Heart right ventricle (tissue), 16 donors: ENCODE measurements at regions not wholly inside any gene's neighbourhood (a gene's known extent, or its start where the extent isn't known, plus 50 kb on each side); places are given as distances from the start of the nearest gene placed in this dataset.
"Not testable (repeated sequence)": the region's sequence is repeated elsewhere in the genome, so short reads cannot be mapped to it uniquely, and the experiment has no call there.

ENCODE experiments used
- ATAC-seq, 8 donors: fragments of 200-7000 bp; cut with Tn5 transposase; one replicate each; pipeline ENCODE4 v1.9.1; 2020; ENCODE audit warnings: mild to moderate bottlenecking in 8 of 8, moderate library complexity in 8 of 8, moderate number of reproducible peaks in 1 of 8
- DNase-seq, 2 donors: peaks; one replicate each; pipeline ENCODE4 v3.0.0-alpha.2; 2020
- H3K27ac ChIP-seq, 10 donors: fragments of 200-600 bp; sonication (generic) in 2 of 10; one replicate each; pipeline versions ENCODE4 v1.5.0 to v1.8.0; 2020 to 2022; ENCODE audit warnings: mild to moderate bottlenecking in 3 of 10
- H3K27me3 ChIP-seq, 7 donors: fragments of 200-600 bp; one replicate each; pipeline ENCODE4 v1.8.0; 2021 to 2022; ENCODE audit warnings: mild to moderate bottlenecking in 2 of 7
- H3K36me3 ChIP-seq, 9 donors: fragments of 200-600 bp; sonication (generic) in 1 of 9; one replicate each; pipeline versions ENCODE4 v1.5.0 to v1.8.0; 2020 to 2022; ENCODE audit warnings: mild to moderate bottlenecking in 2 of 9
- H3K4me1 ChIP-seq, 9 donors: fragments of 200-600 bp; sonication (generic) in 1 of 9; one replicate each; pipeline versions ENCODE4 v1.5.0 to v1.8.0; 2020 to 2022; ENCODE audit warnings: mild to moderate bottlenecking in 4 of 9
- H3K4me3 ChIP-seq, 10 donors: fragments of 200-600 bp; sonication (generic) in 2 of 10; one replicate each; pipeline versions ENCODE4 v1.5.0 to v1.8.0; 2020 to 2022; ENCODE audit warnings: mild to moderate bottlenecking in 7 of 10, moderate library complexity in 2 of 10
- H3K9me3 ChIP-seq, 11 donors: fragments of 200-600 bp in 10 of 11; sonication (generic) in 2 of 11; one replicate each; pipeline versions ENCODE4 v1.5.0 to v1.8.0; 2013 to 2022; ENCODE audit warnings: mild to moderate bottlenecking in 2 of 11, control low read depth in 1 of 11, moderate library complexity in 1 of 11
- WGBS, 2 donors: extraction: QIAGEN DNeasy Blood & Tissue Kit; methylation state at CpG; one replicate each; pipeline ENCODE4 v1.1.7; 2013; ENCODE audit warnings: inconsistent platforms in 1 of 2; 5-methylcytosine and 5-hydroxymethylcytosine counted together
- intact Hi-C, 10 donors: fragments of 100-400 bp; cut with DNase I; formaldehyde crosslinking; loops; one replicate each; pipeline versions ENCODE4 v1.11.1 to v1.14.2; 2022
- TF ChIP-seq, protein P1 (sequence below), 9 donors: fragments of 200-600 bp; sonication (generic) in 2 of 9; IDR thresholded peaks; one replicate each; pipeline versions ENCODE4 v1.5.0 to v1.8.0; 2021 to 2022; ENCODE audit warnings: antibody characterized with exemption in 9 of 9, mild to moderate bottlenecking in 5 of 9, moderate library complexity in 1 of 9
- donor health status: Arrhythmogenic right ventricular cardiomyopathy.
- donor health status: ischemic (EF 13 %, LVEDD 7.1; RV severe dilation, severe dysfunction).
- donor health status: healthy with polysubstance abuse.
- donor health status: DM: no; HTN: yes; CAD: no.
- donor health status: DM: no; HTN: no; CAD: no.
- donor health status: ischemic (EF 25% LVEDD 6.9; RV normal size, moderate dysfunction).
- donor health status: ischemic (EF 25% LVEDD 5.7; RV mildly dilated, moderate dysfunction).
- donor health status: healthy.
- donor health status: DM: yes; HTN: yes; CAD: no.
- donor health status: Ischemic cardiomyopathy.
- donor health status: ischemic (EF 35%, LVEDD 5.7; RV mildly dilated, moderate dysfunction).
- donor health status: nonischemic (EF 11% LVEDD 7.7; RV severe dilation, severe dysfunction).
- donor health status: DM: yes; HTN: yes; CAD: no.
- donor health status: PGD.
- donor health status: ischemic (EF 29% LVEDD 5.4; RV normal size, mild dysfunction).
- donor health status: nonischemic (EF 23%, LVEDD 6.1; RV moderate dilation, normal function).

GRCh38 chr10:45545150-45545549, 127.4 kb downstream of the ZFAND4 start:
- ATAC-seq (no peak), DNase-seq (no peak)
- Histone ChIP-seq H3K4me3 (no peak overlapping the region), H3K9me3 (no peaks in the 10 kb centered on the region), H3K4me1 (peaks cover 0 to 7% (median 0%) of the 10 kb centered on the region in 9 donors), H3K27ac (no peak overlapping the region), H3K27me3 (no peaks in the 10 kb centered on the region), H3K36me3 (peaks cover 0 to 9% (median 0%) of the 10 kb centered on the region in 9 donors)
- intact Hi-C loops: no loop called here
- TF ChIP-seq, protein P1, sequence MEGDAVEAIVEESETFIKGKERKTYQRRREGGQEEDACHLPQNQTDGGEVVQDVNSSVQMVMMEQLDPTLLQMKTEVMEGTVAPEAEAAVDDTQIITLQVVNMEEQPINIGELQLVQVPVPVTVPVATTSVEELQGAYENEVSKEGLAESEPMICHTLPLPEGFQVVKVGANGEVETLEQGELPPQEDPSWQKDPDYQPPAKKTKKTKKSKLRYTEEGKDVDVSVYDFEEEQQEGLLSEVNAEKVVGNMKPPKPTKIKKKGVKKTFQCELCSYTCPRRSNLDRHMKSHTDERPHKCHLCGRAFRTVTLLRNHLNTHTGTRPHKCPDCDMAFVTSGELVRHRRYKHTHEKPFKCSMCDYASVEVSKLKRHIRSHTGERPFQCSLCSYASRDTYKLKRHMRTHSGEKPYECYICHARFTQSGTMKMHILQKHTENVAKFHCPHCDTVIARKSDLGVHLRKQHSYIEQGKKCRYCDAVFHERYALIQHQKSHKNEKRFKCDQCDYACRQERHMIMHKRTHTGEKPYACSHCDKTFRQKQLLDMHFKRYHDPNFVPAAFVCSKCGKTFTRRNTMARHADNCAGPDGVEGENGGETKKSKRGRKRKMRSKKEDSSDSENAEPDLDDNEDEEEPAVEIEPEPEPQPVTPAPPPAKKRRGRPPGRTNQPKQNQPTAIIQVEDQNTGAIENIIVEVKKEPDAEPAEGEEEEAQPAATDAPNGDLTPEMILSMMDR (IDR thresholded peaks at IDR 0.05): no peak
- WGBS, 2 donors: 92 to 97% methylated on average over 1 of the region's 1 CpG

DNA sequence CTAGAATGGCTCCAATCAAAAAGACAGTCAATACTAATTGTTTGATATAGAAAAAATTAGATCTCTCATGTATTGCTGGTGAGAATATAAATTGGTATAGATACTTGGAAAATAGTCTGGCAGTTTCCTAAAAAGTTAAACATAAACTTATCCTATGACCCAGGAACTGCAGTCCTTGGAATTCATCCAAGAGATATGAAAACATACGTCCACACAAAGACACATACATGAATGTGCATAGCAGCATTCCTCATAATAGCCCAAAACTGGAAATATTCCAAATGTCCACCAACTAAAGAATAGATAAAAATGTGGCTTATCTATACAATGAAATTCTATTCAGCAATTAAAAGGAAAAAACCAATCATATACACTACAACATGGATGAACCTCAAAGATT, 128.4 kb downstream of the ZFAND4 start:
- DNase-seq: no peak
- intact Hi-C loops: no loop called here
- ATAC-seq: no peak
- H3K27ac ChIP-seq: no peak overlapping the region
- 39 to 46% methylated on average over 1 of the region's 1 CpG for WGBS, 2 donors
- H3K36me3 ChIP-seq: peaks cover 0 to 7% (median 0%) of the 10 kb centered on the region in 9 donors
- peaks cover 0 to 7% (median 0%) of the 10 kb centered on the region in 9 donors for H3K4me1 ChIP-seq
- H3K4me3 ChIP-seq: no peak overlapping the region
- no peaks in the 10 kb centered on the region for H3K9me3 ChIP-seq
- TF ChIP-seq, protein P1 (IDR thresholded peaks at IDR 0.05): no peak
- no peaks in the 10 kb centered on the region for H3K27me3 ChIP-seq

GRCh38 chr10:45541032-45541431, 131.5 kb downstream of the ZFAND4 start:
- H3K27me3 ChIP-seq, H3K4me3 ChIP-seq, intact Hi-C loops, H3K4me1 ChIP-seq, H3K36me3 ChIP-seq, H3K27ac ChIP-seq, DNase-seq, H3K9me3 ChIP-seq, ATAC-seq: not testable (repeated sequence)
- 95 to 97% methylated on average over 5 of the region's 5 CpGs for WGBS, 2 donors

GRCh38 chr10:45540589-45540988, 132.0 kb downstream of the ZFAND4 start:
- H3K9me3 ChIP-seq, H3K4me3 ChIP-seq, H3K4me1 ChIP-seq, H3K36me3 ChIP-seq, ATAC-seq, H3K27ac ChIP-seq, H3K27me3 ChIP-seq, intact Hi-C loops, DNase-seq: not testable (repeated sequence)
- WGBS, 2 donors: 91 to 100% methylated on average over 1 of the region's 2 CpGs

- H3K36me3 ChIP-seq, ATAC-seq, H3K27ac ChIP-seq, H3K4me1 ChIP-seq, H3K9me3 ChIP-seq, H3K4me3 ChIP-seq, DNase-seq, intact Hi-C loops, H3K27me3 ChIP-seq: not testable (repeated sequence)
- 50 to 86% methylated on average over 1 of the region's 1 CpG for WGBS, 2 donors
Observed at GRCh38 chr10:45539569-45539968, 133.0 kb downstream of the ZFAND4 start.

DNA sequence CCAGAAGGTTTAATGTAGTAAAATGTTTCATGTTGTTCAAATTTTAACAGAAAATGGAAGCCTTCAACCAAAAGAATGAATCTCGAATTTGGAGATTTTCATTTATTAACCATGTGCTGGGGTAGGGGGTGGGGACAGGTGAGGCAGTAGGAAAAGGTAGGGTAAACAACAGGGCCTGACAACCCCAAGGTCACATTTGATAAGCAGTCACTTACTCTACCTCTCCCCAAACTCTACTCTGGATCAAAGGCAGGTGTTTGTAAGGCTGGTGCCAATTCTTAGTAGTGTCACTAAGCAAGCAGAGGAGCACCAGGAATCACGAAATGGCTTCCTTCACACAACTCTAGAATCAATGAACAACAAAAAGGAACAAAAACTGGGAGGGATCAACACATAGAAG, 138.0 kb downstream of the ZFAND4 start:
- TF ChIP-seq, protein P1 (IDR thresholded peaks at IDR 0.05): no peak
- peaks cover 0 to 20% (median 10%) of the 10 kb centered on the region in 9 donors for H3K36me3 ChIP-seq
- H3K4me1 ChIP-seq: peaks cover 0 to 4% (median 0%) of the 10 kb centered on the region in 9 donors
- peaks cover 0 to 6% (median 0%) of the 10 kb centered on the region in 11 donors for H3K9me3 ChIP-seq
- no peaks in the 10 kb centered on the region for H3K27me3 ChIP-seq
- no peak overlapping the region for H3K4me3 ChIP-seq
- intact Hi-C loops: no loop called here
- ATAC-seq (no peak), DNase-seq (no peak)
- 97 to 98% methylated on average over 2 of the region's 2 CpGs for WGBS, 2 donors
- H3K27ac ChIP-seq: no peak overlapping the region
